ENCODE measurements at regions not wholly inside any gene's neighbourhood (a gene's known extent, or its start where the extent isn't known, plus 50 kb on each side); places are given as distances from the start of the nearest gene placed in this dataset.

GRCh38 chr5:107147589-107147988, 523.1 kb downstream of the EFNA5 start:
- TF ChIP-seq JUND (IDR thresholded peaks at IDR 0.05) = no peak
- TF ChIP-seq, protein P1, sequence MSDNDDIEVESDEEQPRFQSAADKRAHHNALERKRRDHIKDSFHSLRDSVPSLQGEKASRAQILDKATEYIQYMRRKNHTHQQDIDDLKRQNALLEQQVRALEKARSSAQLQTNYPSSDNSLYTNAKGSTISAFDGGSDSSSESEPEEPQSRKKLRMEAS (IDR thresholded peaks at IDR 0.05; ENCODE audit: low read depth) = no peak
